ENCODE measurements at regions not wholly inside any gene's neighbourhood (a gene's known extent, or its start where the extent isn't known, plus 50 kb on each side); places are given as distances from the start of the nearest gene placed in this dataset.

DNA sequence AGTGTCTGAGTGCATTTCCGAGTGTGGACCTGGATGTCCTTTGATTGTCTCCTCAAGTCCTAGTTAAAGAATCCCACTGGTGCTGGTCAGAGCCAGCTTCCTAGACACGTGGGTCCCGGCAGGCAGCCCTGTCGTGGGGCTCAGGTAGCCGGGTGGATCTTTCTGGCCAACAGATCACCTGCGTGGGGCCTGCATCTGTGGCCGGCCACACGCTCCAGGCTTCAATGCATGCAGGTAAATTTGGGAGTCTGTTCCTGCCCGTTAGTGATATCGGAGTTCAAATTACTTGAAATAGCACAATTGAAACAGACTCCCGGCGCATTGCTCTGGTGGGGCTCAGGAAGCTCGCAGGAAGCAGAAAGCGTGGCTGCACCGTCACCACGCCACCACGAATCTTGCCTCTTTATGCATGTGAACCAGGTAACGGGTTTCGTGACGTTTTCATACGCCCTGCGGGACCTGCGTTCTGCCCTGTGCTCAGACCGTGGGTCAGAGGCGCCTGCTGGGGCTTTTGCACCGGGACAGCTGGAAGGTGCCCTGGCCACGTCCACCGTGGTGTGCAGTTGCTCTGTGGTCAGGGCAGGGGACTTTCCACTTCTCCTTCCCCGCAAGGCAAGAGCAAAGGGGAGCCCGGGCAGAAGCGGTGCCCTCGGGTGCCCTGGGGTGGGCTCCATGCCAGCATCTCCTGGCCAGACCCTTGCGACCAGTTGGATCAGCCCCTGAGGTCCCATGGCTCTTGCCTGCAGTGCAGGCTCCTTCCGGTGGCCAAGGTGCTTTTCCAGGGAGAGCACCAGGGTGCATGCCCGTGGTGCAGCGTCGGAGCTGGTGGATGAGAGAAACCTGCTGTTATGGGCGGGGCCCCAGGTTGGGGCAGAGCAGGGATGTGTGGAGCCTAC is 803.5 kb downstream of the BRD1 start:
- H3K27ac ChIP-seq: no peak overlapping the region
- TF ChIP-seq, protein P1, sequence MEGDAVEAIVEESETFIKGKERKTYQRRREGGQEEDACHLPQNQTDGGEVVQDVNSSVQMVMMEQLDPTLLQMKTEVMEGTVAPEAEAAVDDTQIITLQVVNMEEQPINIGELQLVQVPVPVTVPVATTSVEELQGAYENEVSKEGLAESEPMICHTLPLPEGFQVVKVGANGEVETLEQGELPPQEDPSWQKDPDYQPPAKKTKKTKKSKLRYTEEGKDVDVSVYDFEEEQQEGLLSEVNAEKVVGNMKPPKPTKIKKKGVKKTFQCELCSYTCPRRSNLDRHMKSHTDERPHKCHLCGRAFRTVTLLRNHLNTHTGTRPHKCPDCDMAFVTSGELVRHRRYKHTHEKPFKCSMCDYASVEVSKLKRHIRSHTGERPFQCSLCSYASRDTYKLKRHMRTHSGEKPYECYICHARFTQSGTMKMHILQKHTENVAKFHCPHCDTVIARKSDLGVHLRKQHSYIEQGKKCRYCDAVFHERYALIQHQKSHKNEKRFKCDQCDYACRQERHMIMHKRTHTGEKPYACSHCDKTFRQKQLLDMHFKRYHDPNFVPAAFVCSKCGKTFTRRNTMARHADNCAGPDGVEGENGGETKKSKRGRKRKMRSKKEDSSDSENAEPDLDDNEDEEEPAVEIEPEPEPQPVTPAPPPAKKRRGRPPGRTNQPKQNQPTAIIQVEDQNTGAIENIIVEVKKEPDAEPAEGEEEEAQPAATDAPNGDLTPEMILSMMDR (conservative IDR thresholded peaks at IDR 0.05): no peak

DNA sequence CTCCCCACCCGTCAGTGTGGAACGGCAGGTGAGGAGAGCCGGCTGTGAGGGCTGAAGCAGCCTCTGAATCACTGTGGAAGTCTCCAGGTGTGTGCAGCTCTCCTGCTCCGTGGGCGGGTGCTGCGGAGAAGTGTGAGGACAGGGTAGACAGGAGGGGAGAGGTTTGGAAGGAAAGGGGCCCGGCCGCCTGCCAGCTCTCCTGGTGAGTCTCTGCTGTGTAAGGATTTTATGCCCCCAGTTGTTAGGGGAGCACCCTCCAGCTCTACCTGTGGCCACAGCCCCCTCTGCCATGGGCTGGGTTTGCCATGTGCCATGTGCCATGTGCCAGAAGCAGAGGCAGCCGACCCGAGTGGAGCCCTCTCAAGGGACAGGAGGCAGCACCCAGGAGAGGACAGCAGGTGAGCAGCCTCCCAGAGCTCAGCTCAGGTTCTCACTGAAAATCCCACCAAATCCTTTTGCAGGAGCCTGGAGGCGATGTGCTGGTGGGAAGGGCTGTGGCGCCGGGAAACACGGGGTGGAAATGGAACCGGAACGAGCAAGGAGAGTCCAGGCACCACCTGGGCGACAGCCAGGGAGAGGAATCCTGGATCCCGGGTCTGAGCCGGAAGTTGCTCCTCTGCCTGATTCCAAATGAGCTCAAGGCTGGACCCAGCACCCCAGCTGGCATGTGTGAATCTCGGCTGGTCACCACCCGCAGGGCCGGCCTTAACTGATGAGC is 804.4 kb downstream of the BRD1 start:
- H3K27ac ChIP-seq: no peak overlapping the region
- TF ChIP-seq, protein P1 (conservative IDR thresholded peaks at IDR 0.05): no peak

DNA sequence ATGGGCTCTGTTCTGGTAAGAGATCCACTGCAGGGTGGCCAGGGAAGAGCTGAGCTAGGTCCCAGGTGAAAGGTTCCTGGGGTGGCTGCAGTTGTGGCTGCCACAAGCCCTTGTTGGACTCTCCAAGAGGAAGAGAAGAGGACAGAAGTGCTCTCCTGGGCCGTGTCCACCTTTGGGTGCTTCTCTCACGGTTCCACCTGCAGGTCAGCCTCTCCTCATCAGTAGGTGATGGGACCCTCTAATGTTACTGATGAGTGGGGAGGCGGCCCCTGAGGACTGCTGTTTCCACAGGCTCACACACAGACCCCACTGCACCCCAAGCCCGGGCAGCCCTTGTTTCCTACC is 804.9 kb downstream of the BRD1 start:
- TF ChIP-seq, protein P1 (conservative IDR thresholded peaks at IDR 0.05): no peak
- no peak overlapping the region for H3K27ac ChIP-seq

DNA sequence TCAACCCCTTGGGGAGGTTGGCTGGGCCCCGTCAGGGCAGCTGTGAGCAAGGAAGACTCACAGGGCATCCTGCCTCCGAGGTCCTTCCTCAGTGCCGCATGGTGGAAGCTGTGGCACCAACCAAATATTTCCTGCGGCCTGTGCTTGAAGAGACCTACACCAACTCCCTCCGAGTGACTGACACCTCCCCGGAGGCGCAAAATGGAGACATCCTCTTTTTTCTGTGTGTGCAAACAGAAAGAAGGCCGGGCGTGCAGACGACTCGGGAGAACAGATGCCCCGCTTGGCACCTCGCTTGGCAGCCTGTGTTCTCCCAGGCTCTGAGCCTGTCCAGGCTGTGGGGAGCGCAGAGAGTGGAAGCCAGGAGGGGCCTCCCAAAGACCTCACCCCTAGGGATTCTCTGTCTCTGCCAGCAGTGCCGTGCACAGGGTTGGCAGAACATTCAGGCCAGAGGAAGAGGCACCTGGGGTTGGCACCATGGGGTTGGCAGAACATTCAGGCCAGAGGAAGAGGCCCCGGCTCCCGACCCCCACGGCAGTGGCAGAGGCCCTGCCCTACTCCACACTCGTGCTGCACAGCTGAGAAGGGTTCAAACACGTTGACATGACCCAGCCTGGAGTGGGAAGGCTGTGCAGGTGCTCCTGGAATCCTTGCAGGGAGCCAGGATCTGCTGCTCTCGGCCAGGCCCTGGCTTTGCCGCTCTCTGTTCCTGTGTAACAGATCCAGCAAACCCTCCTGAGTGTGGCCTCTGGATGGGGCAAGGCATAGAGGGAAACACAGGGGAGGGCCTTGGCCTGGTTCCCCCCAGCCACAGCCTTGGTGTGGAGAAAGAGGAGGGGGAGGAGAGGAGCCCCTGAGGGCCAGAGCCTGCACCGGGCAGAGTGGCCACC is 805.5 kb downstream of the BRD1 start:
- no peak overlapping the region for H3K27ac ChIP-seq
- TF ChIP-seq, protein P1 (conservative IDR thresholded peaks at IDR 0.05): no peak

DNA sequence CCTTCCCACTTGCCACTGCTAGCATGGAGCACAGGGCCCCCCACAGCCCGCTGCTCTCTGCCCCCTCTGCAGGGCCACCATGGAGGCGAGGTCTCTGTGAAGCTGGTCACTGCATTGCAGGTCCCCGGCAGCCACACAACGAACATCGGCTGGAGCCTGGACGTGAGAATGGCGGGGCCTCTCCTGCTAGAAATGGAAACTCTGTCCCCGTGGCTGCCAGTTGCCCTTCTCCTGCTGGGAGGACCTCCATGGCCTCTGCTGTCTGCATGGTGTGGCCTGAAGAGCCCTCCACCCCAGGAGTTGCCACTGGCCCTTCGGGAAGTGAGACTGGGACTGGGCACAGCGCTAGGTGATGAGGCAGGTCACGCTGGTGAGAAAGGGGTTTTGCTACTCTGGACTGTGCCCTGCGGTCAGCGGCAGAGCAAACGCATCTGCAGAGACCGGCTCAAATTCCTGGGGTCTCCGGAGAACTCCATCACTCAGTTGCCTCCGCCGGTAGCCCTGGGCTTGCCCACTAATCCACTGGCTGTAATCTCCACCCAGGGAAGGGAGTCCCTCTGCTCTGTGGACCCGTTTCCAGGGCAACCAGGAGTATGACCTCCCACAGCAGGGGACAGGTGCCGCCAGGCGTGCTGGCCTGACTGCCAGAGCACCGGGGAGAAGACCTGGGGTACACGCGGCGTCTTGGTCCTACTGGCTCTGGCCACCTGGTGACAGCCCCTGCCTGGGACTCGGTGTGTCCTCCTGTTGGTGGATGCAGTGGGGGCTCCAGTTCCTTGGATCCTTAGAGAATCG is 806.3 kb downstream of the BRD1 start:
- no peak overlapping the region for H3K27ac ChIP-seq

More for the DNA sequence above, 806.3 kb downstream of the BRD1 start:
- TF ChIP-seq, protein P1 (conservative IDR thresholded peaks at IDR 0.05): no peak

All from VCaP (cell line).